ENCODE measurements at regions not wholly inside any gene's neighbourhood (a gene's known extent, or its start where the extent isn't known, plus 50 kb on each side); places are given as distances from the start of the nearest gene placed in this dataset.

GRCh38 chr3:28727307-28727706 lies 378.7 kb upstream of the AZI2 start:
- POLR2A ChIA-PET, result no interaction called here
- no peak for DNase-seq (ENCODE audit: extremely low spot score)
- no peak for TF ChIP-seq NFRKB (IDR thresholded peaks at IDR 0.05)
- no peak for TF ChIP-seq SP1 (IDR thresholded peaks at IDR 0.05)
- TF ChIP-seq FOXM1 (IDR thresholded peaks at IDR 0.05; ENCODE audit: borderline replicate concordance), result no peak
- TF ChIP-seq ELF4 (IDR thresholded peaks at IDR 0.05), result no peak
- TF ChIP-seq FOXA1 (IDR thresholded peaks at IDR 0.05), result no peak
- TF ChIP-seq CTBP1 (IDR thresholded peaks at IDR 0.05; ENCODE audit: borderline replicate concordance), result no peak
- no peak for TF ChIP-seq ARNT (IDR thresholded peaks at IDR 0.05)
- no peak for TF ChIP-seq ZNF384 (IDR thresholded peaks at IDR 0.05)
- no peak for TF ChIP-seq SUZ12 (IDR thresholded peaks at IDR 0.05)
- no peak for TF ChIP-seq TARDBP (IDR thresholded peaks at IDR 0.05)
- no peak for TF ChIP-seq FOXK2 (IDR thresholded peaks at IDR 0.05)
- TF ChIP-seq L3MBTL2 (conservative IDR thresholded peaks at IDR 0.05), result no peak
- TF ChIP-seq BHLHE40 (IDR thresholded peaks at IDR 0.05; ENCODE audit: borderline replicate concordance), result no peak
- no peak for TF ChIP-seq HDGF (IDR thresholded peaks at IDR 0.05; ENCODE audit: borderline replicate concordance)
- no peak for TF ChIP-seq LEF1 (IDR thresholded peaks at IDR 0.05; ENCODE audit: borderline replicate concordance)
- no peak for TF ChIP-seq PKNOX1 (IDR thresholded peaks at IDR 0.05)
- CTCF ChIA-PET, result interaction anchor here (1.5 to 1.7 kb wide), 2 partner anchors 27 to 60 kb away, joined by 3 to 6 read pairs; no protein-coding TSS in a partner anchor

GRCh38 chr3:28738425-28738824 lies 389.8 kb upstream of the AZI2 start:
- no peak for DNase-seq (ENCODE audit: extremely low spot score)
- ChIA-PET POLR2A (no interaction called here), CTCF (no interaction called here)
- TF ChIP-seq FOXK2 (IDR thresholded peaks at IDR 0.05) (no peak), SP1 (IDR thresholded peaks at IDR 0.05) (no peak), L3MBTL2 (conservative IDR thresholded peaks at IDR 0.05) (no peak), FOXA1 (IDR thresholded peaks at IDR 0.05) (no peak), CTBP1 (IDR thresholded peaks at IDR 0.05; ENCODE audit: borderline replicate concordance) (no peak), TARDBP (IDR thresholded peaks at IDR 0.05) (no peak), LEF1 (IDR thresholded peaks at IDR 0.05; ENCODE audit: borderline replicate concordance) (no peak), ELF4 (IDR thresholded peaks at IDR 0.05) (no peak), HDGF (IDR thresholded peaks at IDR 0.05; ENCODE audit: borderline replicate concordance) (no peak), FOXM1 (IDR thresholded peaks at IDR 0.05; ENCODE audit: borderline replicate concordance) (no peak), SUZ12 (IDR thresholded peaks at IDR 0.05) (no peak), NFRKB (IDR thresholded peaks at IDR 0.05) (no peak), BHLHE40 (IDR thresholded peaks at IDR 0.05; ENCODE audit: borderline replicate concordance) (no peak), ARNT (IDR thresholded peaks at IDR 0.05) (no peak), ZNF384 (IDR thresholded peaks at IDR 0.05) (no peak), PKNOX1 (IDR thresholded peaks at IDR 0.05) (no peak)

GRCh38 chr3:28739647-28740046 lies 391.0 kb upstream of the AZI2 start:
- ChIA-PET CTCF (no interaction called here), POLR2A (no interaction called here)
- no peak for DNase-seq (ENCODE audit: extremely low spot score)
- TF ChIP-seq CTBP1 (IDR thresholded peaks at IDR 0.05; ENCODE audit: borderline replicate concordance) (no peak), FOXK2 (IDR thresholded peaks at IDR 0.05) (no peak), NFRKB (IDR thresholded peaks at IDR 0.05) (no peak), BHLHE40 (IDR thresholded peaks at IDR 0.05; ENCODE audit: borderline replicate concordance) (no peak)

GRCh38 chr3:28743271-28743670 lies 394.6 kb upstream of the AZI2 start:
- POLR2A ChIA-PET, result no interaction called here
- no peak for TF ChIP-seq SUZ12 (IDR thresholded peaks at IDR 0.05)
- TF ChIP-seq FOXM1 (IDR thresholded peaks at IDR 0.05; ENCODE audit: borderline replicate concordance), result no peak
- TF ChIP-seq TARDBP (IDR thresholded peaks at IDR 0.05), result no peak
- TF ChIP-seq ARNT (IDR thresholded peaks at IDR 0.05), result no peak
- TF ChIP-seq CTBP1 (IDR thresholded peaks at IDR 0.05; ENCODE audit: borderline replicate concordance), result no peak
- no peak for TF ChIP-seq HDGF (IDR thresholded peaks at IDR 0.05; ENCODE audit: borderline replicate concordance)
- TF ChIP-seq ELF4 (IDR thresholded peaks at IDR 0.05), result no peak
- no peak for TF ChIP-seq FOXK2 (IDR thresholded peaks at IDR 0.05)
- TF ChIP-seq BHLHE40 (IDR thresholded peaks at IDR 0.05; ENCODE audit: borderline replicate concordance), result no peak
- no peak for TF ChIP-seq ZNF384 (IDR thresholded peaks at IDR 0.05)
- TF ChIP-seq NFRKB (IDR thresholded peaks at IDR 0.05), result no peak
- TF ChIP-seq PKNOX1 (IDR thresholded peaks at IDR 0.05), result no peak
- no peak for TF ChIP-seq FOXA1 (IDR thresholded peaks at IDR 0.05)
- TF ChIP-seq SP1 (IDR thresholded peaks at IDR 0.05), result no peak
- DNase-seq (ENCODE audit: extremely low spot score), result no peak
- CTCF ChIA-PET, result no interaction called here

GRCh38 chr3:28743831-28744230 lies 395.2 kb upstream of the AZI2 start:
- ChIA-PET POLR2A (no interaction called here), CTCF (interaction anchor here (0.6 kb wide), 1 partner anchor 781 kb away, joined by 3 read pairs; no protein-coding TSS in a partner anchor)
- no peak for DNase-seq (ENCODE audit: extremely low spot score)
- TF ChIP-seq CTBP1 (IDR thresholded peaks at IDR 0.05; ENCODE audit: borderline replicate concordance) (no peak), ARNT (IDR thresholded peaks at IDR 0.05) (no peak), FOXM1 (IDR thresholded peaks at IDR 0.05; ENCODE audit: borderline replicate concordance) (no peak), TARDBP (IDR thresholded peaks at IDR 0.05) (no peak), SUZ12 (IDR thresholded peaks at IDR 0.05) (no peak), HDGF (IDR thresholded peaks at IDR 0.05; ENCODE audit: borderline replicate concordance) (no peak), NFRKB (IDR thresholded peaks at IDR 0.05) (no peak), PKNOX1 (IDR thresholded peaks at IDR 0.05) (no peak), ELF4 (IDR thresholded peaks at IDR 0.05) (no peak), BHLHE40 (IDR thresholded peaks at IDR 0.05; ENCODE audit: borderline replicate concordance) (no peak), ZNF384 (IDR thresholded peaks at IDR 0.05) (no peak), L3MBTL2 (conservative IDR thresholded peaks at IDR 0.05) (no peak), SP1 (IDR thresholded peaks at IDR 0.05) (no peak), FOXK2 (IDR thresholded peaks at IDR 0.05) (no peak), FOXA1 (IDR thresholded peaks at IDR 0.05) (no peak), LEF1 (IDR thresholded peaks at IDR 0.05; ENCODE audit: borderline replicate concordance) (no peak)

Measured in HEK293T (cell line).